Epithelial cell of prostate (primary cell): ENCODE measurements at regions not wholly inside any gene's neighbourhood (a gene's known extent, or its start where the extent isn't known, plus 50 kb on each side); places are given as distances from the start of the nearest gene placed in this dataset.
"Not testable (repeated sequence)": the region's sequence is repeated elsewhere in the genome, so short reads cannot be mapped to it uniquely, and the experiment has no call there.

ENCODE experiments used
- DNase-seq: peaks from one replicate; pipeline ENCODE4 v3.0.0-alpha.2; 2011; ENCODE audit warnings: low read depth, low spot score
- H3K27ac ChIP-seq: fragments of 450-650 bp; 2 replicates; pipeline ENCODE4 v1.5.1; 2017; ENCODE audit warnings: mild to moderate bottlenecking

- H3K27ac ChIP-seq: no peak overlapping the region
- no peak for DNase-seq
Observed at GRCh38 chr6:141906569-141907080, 226.1 kb upstream of the GJE1 start.

GRCh38 chr6:141890661-141891060 lies 242.1 kb upstream of the GJE1 start:
- no peak for DNase-seq
- H3K27ac ChIP-seq: no peak overlapping the region

- no peak for DNase-seq
- H3K27ac ChIP-seq: no peak overlapping the region
Observed at GRCh38 chr6:141884850-141885249, 247.9 kb upstream of the GJE1 start.

- no peak for DNase-seq
- no peak overlapping the region for H3K27ac ChIP-seq
Observed at GRCh38 chr6:141878686-141879085, 254.0 kb upstream of the GJE1 start.

- H3K27ac ChIP-seq: no peak overlapping the region
- DNase-seq: no peak
Observed at GRCh38 chr6:141877275-141877983, 255.3 kb upstream of the GJE1 start.

GRCh38 chr6:141874930-141875602 lies 257.7 kb upstream of the GJE1 start:
- DNase-seq: no peak
- H3K27ac ChIP-seq: peak overlapping the region; percentile 47

GRCh38 chr6:141869509-141869908 lies 263.2 kb upstream of the GJE1 start:
- not testable (repeated sequence) for H3K27ac ChIP-seq, DNase-seq

GRCh38 chr6:141867767-141868166 lies 265.0 kb upstream of the GJE1 start:
- H3K27ac ChIP-seq: no peak overlapping the region
- DNase-seq: no peak

GRCh38 chr6:141866731-141867497 lies 265.8 kb upstream of the GJE1 start:
- DNase-seq: no peak
- no peak overlapping the region for H3K27ac ChIP-seq

GRCh38 chr6:141851063-141851462 lies 281.7 kb upstream of the GJE1 start:
- no peak for DNase-seq
- no peak overlapping the region for H3K27ac ChIP-seq

GRCh38 chr6:141848029-141848890 lies 284.5 kb upstream of the GJE1 start:
- no peak for DNase-seq
- H3K27ac ChIP-seq: no peak overlapping the region

GRCh38 chr6:141846639-141847038 lies 286.1 kb upstream of the GJE1 start:
- DNase-seq: no peak
- no peak overlapping the region for H3K27ac ChIP-seq

- no peak overlapping the region for H3K27ac ChIP-seq
- no peak for DNase-seq
Observed at GRCh38 chr6:141843178-141843834, 289.4 kb upstream of the GJE1 start.

- no peak overlapping the region for H3K27ac ChIP-seq
- DNase-seq: no peak
Observed at GRCh38 chr6:141833001-141833655, 299.6 kb upstream of the GJE1 start.

- no peak overlapping the region for H3K27ac ChIP-seq
- DNase-seq: no peak
Observed at GRCh38 chr6:141830530-141830929, 302.2 kb upstream of the GJE1 start.

GRCh38 chr6:141829566-141830360 lies 303.0 kb upstream of the GJE1 start:
- DNase-seq: no peak
- no peak overlapping the region for H3K27ac ChIP-seq

- H3K27ac ChIP-seq: no peak overlapping the region
Observed at GRCh38 chr6:141824350-141824749, 308.4 kb upstream of the GJE1 start.

GRCh38 chr6:141815039-141815438 lies 317.7 kb upstream of the GJE1 start:
- H3K27ac ChIP-seq, DNase-seq: not testable (repeated sequence)

More at GRCh38 chr6:141824350-141824749, 308.4 kb upstream of the GJE1 start:
- no peak for DNase-seq
